VCaP (cell line): ENCODE measurements at regions not wholly inside any gene's neighbourhood (a gene's known extent, or its start where the extent isn't known, plus 50 kb on each side); places are given as distances from the start of the nearest gene placed in this dataset.

Source experiments
- H3K27ac ChIP-seq: fragments of 450-650 bp; 2 replicates; pipeline ENCODE4 v1.5.1; 2017
- CTCF ChIP-seq: fragments of 450-650 bp; conservative IDR thresholded peaks from 2 replicates; pipeline ENCODE4 v1.5.1; 2017; ENCODE audit warnings: mild to moderate bottlenecking, moderate library complexity

- H3K27ac ChIP-seq, result no peak overlapping the region
These were observed 765.9 kb downstream of the NTRK3 start for GRCh38 chr15:87490666-87491065.

GRCh38 chr15:87489902-87490665 lies 766.5 kb downstream of the NTRK3 start:
- H3K27ac ChIP-seq, result no peak overlapping the region
- no peak for TF ChIP-seq CTCF

More at GRCh38 chr15:87490666-87491065, 765.9 kb downstream of the NTRK3 start:
- no peak for TF ChIP-seq CTCF

- TF ChIP-seq CTCF, result no peak
These were observed 767.1 kb downstream of the NTRK3 start for GRCh38 chr15:87489456-87489855.

GRCh38 chr15:87487484-87487883 lies 769.1 kb downstream of the NTRK3 start:
- no peak for TF ChIP-seq CTCF

More at GRCh38 chr15:87489456-87489855, 767.1 kb downstream of the NTRK3 start:
- no peak overlapping the region for H3K27ac ChIP-seq

GRCh38 chr15:87483468-87483867 lies 773.1 kb downstream of the NTRK3 start:
- TF ChIP-seq CTCF, result no peak
- H3K27ac ChIP-seq, result no peak overlapping the region

More at GRCh38 chr15:87487484-87487883, 769.1 kb downstream of the NTRK3 start:
- H3K27ac ChIP-seq, result no peak overlapping the region

- H3K27ac ChIP-seq, result no peak overlapping the region
- no peak for TF ChIP-seq CTCF
These were observed 775.4 kb downstream of the NTRK3 start for GRCh38 chr15:87481126-87481525.

- H3K27ac ChIP-seq, result no peak overlapping the region
- no peak for TF ChIP-seq CTCF
These were observed 777.9 kb downstream of the NTRK3 start for GRCh38 chr15:87478687-87479072.
